H1 (cell line): ENCODE measurements at regions not wholly inside any gene's neighbourhood (a gene's known extent, or its start where the extent isn't known, plus 50 kb on each side); places are given as distances from the start of the nearest gene placed in this dataset.

ENCODE experiments used
- CHD2 ChIP-seq: IDR thresholded peaks from 2 replicates; pipeline ENCODE4 v1.6.1; 2012; ENCODE audit warnings: low read length, improper control_type of control experiment
- GABPA ChIP-seq: IDR thresholded peaks from 2 replicates; pipeline ENCODE4 v1.6.1; 2011; ENCODE audit warnings: mild to moderate bottlenecking, low read length, moderate library complexity, borderline replicate concordance; ENCODE audit not compliant: insufficient read depth
- KDM4A ChIP-seq: IDR thresholded peaks from one replicate; pipeline ENCODE4 v1.7.1; 2012; ENCODE audit warnings: low read depth, mild to moderate bottlenecking, moderate library complexity, low read length, inconsistent platforms; ENCODE audit not compliant: severe bottlenecking

- TF ChIP-seq KDM4A (no peak), CHD2 (no peak), GABPA (no peak)
Measured at GRCh38 chr16:87145181-87146176, 171.7 kb downstream of the C16orf95 start (continued).
